ENCODE measurements at regions not wholly inside any gene's neighbourhood (a gene's known extent, or its start where the extent isn't known, plus 50 kb on each side); places are given as distances from the start of the nearest gene placed in this dataset.
A peak's percentile ranks its signal among the peaks of the same experiment; 100 is the strongest.
"Not testable (repeated sequence)": the region's sequence is repeated elsewhere in the genome, so short reads cannot be mapped to it uniquely, and the experiment has no call there.

DNA sequence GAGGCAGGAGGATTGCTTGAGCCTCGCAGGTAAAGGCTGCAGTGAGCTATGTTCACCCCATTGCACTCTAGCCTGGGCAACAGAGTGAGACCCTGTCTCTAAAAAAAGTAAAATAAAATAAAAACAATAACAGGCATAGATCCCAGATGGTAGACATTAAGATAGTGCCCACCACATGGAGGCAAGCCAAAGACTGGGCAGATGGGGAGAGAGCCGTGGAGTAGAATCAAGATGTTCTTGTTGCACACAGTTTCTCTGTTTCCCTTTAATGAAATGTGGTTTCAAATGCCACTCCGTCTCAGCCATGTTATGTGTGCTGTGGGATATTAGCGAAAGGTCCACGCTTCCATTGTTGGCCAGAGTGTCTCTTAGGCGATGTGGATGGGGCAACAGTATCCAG, 63.8 kb upstream of the TBL1X start:
- FAIRE-seq (no peak), ATAC-seq (no peak), DNase-seq (no peak)
- Histone ChIP-seq H3K9me3 (no peaks in the 10 kb centered on the region), H3K4me1 (no peaks in the 10 kb centered on the region), H3K27me3 (peaks cover 0 to 4% (median 0%) of the 10 kb centered on the region in 4 donors), H3K27ac (no peak overlapping the region), H3K36me3 (no peaks in the 10 kb centered on the region), H3K4me3 (no peak overlapping the region)
- TF ChIP-seq, protein P1, sequence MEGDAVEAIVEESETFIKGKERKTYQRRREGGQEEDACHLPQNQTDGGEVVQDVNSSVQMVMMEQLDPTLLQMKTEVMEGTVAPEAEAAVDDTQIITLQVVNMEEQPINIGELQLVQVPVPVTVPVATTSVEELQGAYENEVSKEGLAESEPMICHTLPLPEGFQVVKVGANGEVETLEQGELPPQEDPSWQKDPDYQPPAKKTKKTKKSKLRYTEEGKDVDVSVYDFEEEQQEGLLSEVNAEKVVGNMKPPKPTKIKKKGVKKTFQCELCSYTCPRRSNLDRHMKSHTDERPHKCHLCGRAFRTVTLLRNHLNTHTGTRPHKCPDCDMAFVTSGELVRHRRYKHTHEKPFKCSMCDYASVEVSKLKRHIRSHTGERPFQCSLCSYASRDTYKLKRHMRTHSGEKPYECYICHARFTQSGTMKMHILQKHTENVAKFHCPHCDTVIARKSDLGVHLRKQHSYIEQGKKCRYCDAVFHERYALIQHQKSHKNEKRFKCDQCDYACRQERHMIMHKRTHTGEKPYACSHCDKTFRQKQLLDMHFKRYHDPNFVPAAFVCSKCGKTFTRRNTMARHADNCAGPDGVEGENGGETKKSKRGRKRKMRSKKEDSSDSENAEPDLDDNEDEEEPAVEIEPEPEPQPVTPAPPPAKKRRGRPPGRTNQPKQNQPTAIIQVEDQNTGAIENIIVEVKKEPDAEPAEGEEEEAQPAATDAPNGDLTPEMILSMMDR (IDR thresholded peaks at IDR 0.05): no peak
- intact Hi-C loops (cut with DNase I): no loop called here
- 88 to 94% methylated on average over 6 of the region's 6 CpGs for WGBS, 2 donors

DNA sequence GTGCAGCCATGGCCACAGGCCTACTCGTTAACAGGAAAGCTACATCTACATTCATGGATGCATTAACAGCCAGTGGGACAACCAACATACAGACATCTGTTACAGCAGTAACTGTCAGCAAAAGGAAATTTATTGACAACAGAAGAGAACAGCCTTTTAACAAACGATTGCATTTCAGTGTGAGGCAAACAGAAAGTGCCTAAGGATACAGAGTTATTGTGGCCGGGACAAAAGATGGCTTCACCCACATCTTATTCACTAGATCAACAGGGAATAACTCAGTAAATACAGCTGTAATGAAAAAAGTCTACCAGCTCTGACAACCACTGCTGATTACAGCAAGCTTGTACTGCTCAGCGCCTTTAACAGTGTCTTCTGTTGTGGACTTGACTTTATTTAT, 61.5 kb upstream of the TBL1X start:
- TF ChIP-seq, protein P1 (IDR thresholded peaks at IDR 0.05): no peak
- WGBS, 2 donors: 63 to 70% methylated on average over 4 of the region's 4 CpGs
- Histone ChIP-seq H3K27me3 (peaks cover 0 to 4% (median 0%) of the 10 kb centered on the region in 4 donors), H3K27ac (no peak overlapping the region), H3K36me3 (no peaks in the 10 kb centered on the region), H3K4me3 (no peak overlapping the region), H3K4me1 (no peaks in the 10 kb centered on the region), H3K9me3 (no peaks in the 10 kb centered on the region)
- ATAC-seq (no peak), FAIRE-seq (no peak), DNase-seq (no peak)
- intact Hi-C loops (cut with DNase I): no loop called here

DNA sequence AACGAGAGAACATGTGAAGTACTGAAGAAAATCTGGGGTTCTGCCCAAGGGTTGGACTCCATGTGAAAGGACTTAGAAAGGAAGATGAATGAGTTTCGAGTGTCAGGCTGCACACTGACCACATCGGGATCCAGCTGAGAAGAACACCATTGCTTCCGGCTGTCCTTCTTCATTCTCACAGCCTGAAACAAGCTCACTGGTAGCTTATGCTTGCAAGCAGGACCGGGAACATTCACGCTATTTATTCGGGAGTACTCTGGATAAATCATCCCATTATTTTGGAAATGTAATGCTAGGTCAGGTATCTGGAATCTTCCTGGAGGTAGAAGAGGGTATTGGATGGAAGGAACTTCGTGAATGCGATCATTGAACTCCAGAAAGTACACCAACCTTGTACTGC, 59.2 kb upstream of the TBL1X start:
- H3K4me1 ChIP-seq; H3K27me3 ChIP-seq; H3K9me3 ChIP-seq; H3K27ac ChIP-seq; H3K36me3 ChIP-seq; ATAC-seq; H3K4me3 ChIP-seq; intact Hi-C loops (cut with DNase I): not testable (repeated sequence)
- DNase-seq (peak in 2 of 6 donors; percentile 16 to 36), FAIRE-seq (peak; percentile 93)
- 83 to 88% methylated on average over 8 of the region's 9 CpGs for WGBS, 2 donors

GRCh38 chrX:9410889-9411288, 54.0 kb upstream of the TBL1X start:
- H3K9me3 ChIP-seq; intact Hi-C loops (cut with DNase I); H3K4me3 ChIP-seq; H3K4me1 ChIP-seq; H3K27me3 ChIP-seq; ATAC-seq; H3K27ac ChIP-seq; FAIRE-seq; H3K36me3 ChIP-seq; DNase-seq: not testable (repeated sequence)
- 90% methylated on average over 3 of the region's 11 CpGs for WGBS, 2 donors

GRCh38 chrX:9411682-9412081, 53.2 kb upstream of the TBL1X start:
- H3K27ac ChIP-seq; FAIRE-seq; H3K4me1 ChIP-seq; H3K4me3 ChIP-seq; H3K27me3 ChIP-seq; intact Hi-C loops (cut with DNase I); H3K36me3 ChIP-seq; ATAC-seq; H3K9me3 ChIP-seq; DNase-seq: not testable (repeated sequence)
- WGBS, 2 donors: 82 to 84% methylated on average over 16 of the region's 16 CpGs

- Histone ChIP-seq H3K27me3 (no peaks in the 10 kb centered on the region), H3K4me1 (no peaks in the 10 kb centered on the region), H3K4me3 (no peak overlapping the region), H3K27ac (no peak overlapping the region), H3K36me3 (no peaks in the 10 kb centered on the region), H3K9me3 (no peaks in the 10 kb centered on the region)
- intact Hi-C loops (cut with DNase I): no loop called here
- WGBS, 2 donors: 83 to 87% methylated on average over 10 of the region's 10 CpGs
- ATAC-seq (no peak), DNase-seq (no peak), FAIRE-seq (no peak)
- TF ChIP-seq, protein P1 (IDR thresholded peaks at IDR 0.05): no peak
Observed at GRCh38 chrX:9414416-9414815, 50.4 kb upstream of the TBL1X start.
